ENCODE measurements at regions not wholly inside any gene's neighbourhood (a gene's known extent, or its start where the extent isn't known, plus 50 kb on each side); places are given as distances from the start of the nearest gene placed in this dataset.

DNA sequence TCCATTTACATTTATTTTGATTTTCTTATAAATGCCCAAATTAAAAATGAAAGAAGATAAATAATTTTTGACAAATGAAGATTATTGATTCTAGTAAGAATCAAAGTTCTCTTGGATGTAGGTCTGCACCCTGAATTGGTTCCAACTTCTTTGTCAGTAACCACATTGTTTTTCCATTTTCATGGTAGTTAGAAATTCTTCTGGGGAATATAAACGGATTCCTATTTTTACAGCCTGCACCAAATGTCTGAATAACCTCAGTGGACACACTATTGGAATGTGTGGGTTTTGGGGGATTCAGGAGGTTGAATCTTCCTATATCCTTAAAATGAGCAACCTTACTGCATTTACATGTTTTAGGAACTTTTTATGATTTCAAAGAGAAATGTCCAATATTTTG is 1085.3 kb upstream of the MAP3K7 start:
- Histone ChIP-seq H3K36me3 (replicated peaks; ENCODE audit: low read depth, low read length) (no peaks in the 10 kb centered on the region), H3K9ac (ENCODE audit: low read length) (no peak overlapping the region), H3K9me3 (ENCODE audit: insufficient read depth, low read length) (no peaks in the 10 kb centered on the region), H2AFZ (ENCODE audit: low read depth, low read length) (no peak overlapping the region), H3K79me2 (ENCODE audit: low read length) (no peaks in the 10 kb centered on the region), H3K27me3 (ENCODE audit: low read depth, low read length) (no peaks in the 10 kb centered on the region), H3K4me3 (ENCODE audit: low read length) (no peak overlapping the region), H3K4me2 (ENCODE audit: low read length) (no peak overlapping the region), H3K4me1 (ENCODE audit: low read length) (no peaks in the 10 kb centered on the region), H3K27ac (ENCODE audit: low read length) (no peak overlapping the region), H4K20me1 (ENCODE audit: insufficient read depth, low read length) (no peaks in the 10 kb centered on the region)
- TF ChIP-seq CTCF (IDR thresholded peaks at IDR 0.05; ENCODE audit: low read depth, low read length) = no peak
- TF ChIP-seq EZH2phosphoT487 (IDR thresholded peaks at IDR 0.05; ENCODE audit: low read depth) = no peak

DNA sequence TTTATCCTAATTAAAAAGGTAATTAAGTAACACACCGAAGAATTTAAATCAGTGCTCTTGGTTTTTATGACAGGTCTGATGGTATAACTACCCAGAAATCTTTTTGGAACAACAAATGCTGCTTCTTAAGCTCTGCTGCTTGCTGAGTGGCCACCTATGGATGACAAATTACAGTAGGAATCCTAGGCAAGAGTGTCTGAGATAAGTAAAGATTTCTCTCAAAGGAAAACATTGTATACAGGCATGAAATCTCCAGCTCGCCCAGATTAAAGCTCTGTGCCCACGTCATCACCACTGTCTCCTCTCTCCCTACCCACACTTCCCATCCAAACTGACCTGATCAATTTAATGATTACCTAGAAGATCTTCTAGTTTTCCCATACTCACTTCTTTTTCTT is 1083.0 kb upstream of the MAP3K7 start:
- Histone ChIP-seq H4K20me1 (ENCODE audit: insufficient read depth, low read length) (no peaks in the 10 kb centered on the region), H3K4me1 (ENCODE audit: low read length) (no peaks in the 10 kb centered on the region), H3K27me3 (ENCODE audit: low read depth, low read length) (no peaks in the 10 kb centered on the region), H3K4me2 (ENCODE audit: low read length) (no peak overlapping the region), H3K79me2 (ENCODE audit: low read length) (no peaks in the 10 kb centered on the region), H2AFZ (ENCODE audit: low read depth, low read length) (no peak overlapping the region), H3K27ac (ENCODE audit: low read length) (no peak overlapping the region), H3K4me3 (ENCODE audit: low read length) (no peak overlapping the region), H3K9me3 (ENCODE audit: insufficient read depth, low read length) (no peaks in the 10 kb centered on the region), H3K36me3 (replicated peaks; ENCODE audit: low read depth, low read length) (no peaks in the 10 kb centered on the region), H3K9ac (ENCODE audit: low read length) (no peak overlapping the region)
- no peak for TF ChIP-seq EZH2phosphoT487 (IDR thresholded peaks at IDR 0.05; ENCODE audit: low read depth)
- no peak for TF ChIP-seq CTCF (IDR thresholded peaks at IDR 0.05; ENCODE audit: low read depth, low read length)

DNA sequence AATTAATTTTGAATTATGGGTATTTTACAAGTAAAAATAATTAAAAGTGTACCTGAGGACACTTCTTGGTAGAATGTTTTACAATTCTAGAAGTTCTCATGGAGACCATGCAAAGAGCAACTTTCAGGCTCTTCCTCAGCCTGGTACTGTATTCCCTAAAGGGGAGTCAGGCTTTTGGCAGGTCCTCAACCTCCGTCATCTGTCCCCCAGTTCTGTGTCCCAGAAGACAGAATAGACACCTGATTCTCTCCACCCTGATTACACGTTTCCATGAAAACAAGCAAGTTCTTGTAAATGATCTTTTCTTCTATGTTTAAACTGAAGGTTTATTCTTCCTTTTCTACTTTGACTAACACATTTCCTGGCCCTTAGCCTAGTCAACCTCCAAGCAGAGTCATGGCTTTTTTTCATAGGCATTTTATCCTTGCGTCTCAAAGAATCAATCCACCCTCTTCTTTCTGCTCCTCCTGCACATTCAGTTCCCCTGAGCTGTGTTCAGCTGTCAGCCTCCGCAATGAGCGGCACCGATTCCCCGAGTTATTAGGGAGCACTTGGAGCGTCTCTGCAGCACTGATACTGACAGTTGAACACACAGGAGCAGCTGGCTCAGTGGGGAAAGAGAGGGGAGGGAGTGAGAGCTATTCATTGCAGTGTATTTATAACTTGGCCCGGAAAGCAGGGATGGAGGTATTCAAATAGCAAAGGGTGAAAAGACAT is 1082.4 kb upstream of the MAP3K7 start:
- Histone ChIP-seq H3K36me3 (replicated peaks; ENCODE audit: low read depth, low read length) (no peaks in the 10 kb centered on the region), H3K79me2 (ENCODE audit: low read length) (no peaks in the 10 kb centered on the region), H3K4me2 (ENCODE audit: low read length) (no peak overlapping the region), H3K9me3 (ENCODE audit: insufficient read depth, low read length) (no peaks in the 10 kb centered on the region), H4K20me1 (ENCODE audit: insufficient read depth, low read length) (no peaks in the 10 kb centered on the region), H3K27me3 (ENCODE audit: low read depth, low read length) (no peaks in the 10 kb centered on the region), H3K27ac (ENCODE audit: low read length) (no peak overlapping the region), H2AFZ (ENCODE audit: low read depth, low read length) (no peak overlapping the region), H3K9ac (ENCODE audit: low read length) (no peak overlapping the region), H3K4me3 (ENCODE audit: low read length) (no peak overlapping the region), H3K4me1 (ENCODE audit: low read length) (no peaks in the 10 kb centered on the region)
- no peak for TF ChIP-seq EZH2phosphoT487 (IDR thresholded peaks at IDR 0.05; ENCODE audit: low read depth)

DNA sequence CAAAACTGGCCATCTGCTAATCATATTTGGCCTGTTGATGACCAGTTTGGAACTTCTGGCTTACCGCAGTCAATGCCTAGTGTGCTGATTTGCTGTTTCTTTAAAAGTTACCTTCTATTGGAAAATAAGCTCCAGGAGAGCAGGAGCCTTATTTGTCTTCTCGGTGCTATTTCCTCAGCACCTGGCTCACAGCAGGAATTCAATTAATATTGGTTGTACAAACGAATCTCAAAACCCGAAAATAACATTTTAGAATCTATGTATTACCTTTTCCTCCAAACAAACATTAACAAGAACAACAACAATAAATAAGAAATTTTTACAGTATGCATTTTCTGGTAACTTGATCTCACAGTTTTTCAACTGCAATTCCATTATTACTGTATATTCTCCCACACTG is 1080.7 kb upstream of the MAP3K7 start:
- no peaks in the 10 kb centered on the region for H3K27me3 ChIP-seq (ENCODE audit: low read depth, low read length)
- no peak overlapping the region for H3K4me2 ChIP-seq (ENCODE audit: low read length)
- H3K4me3 ChIP-seq (ENCODE audit: low read length) = no peak overlapping the region
- H2AFZ ChIP-seq (ENCODE audit: low read depth, low read length) = no peak overlapping the region
- no peak overlapping the region for H3K27ac ChIP-seq (ENCODE audit: low read length)
- H3K9me3 ChIP-seq (ENCODE audit: insufficient read depth, low read length) = no peaks in the 10 kb centered on the region
- no peaks in the 10 kb centered on the region for H3K4me1 ChIP-seq (ENCODE audit: low read length)
- TF ChIP-seq EZH2phosphoT487 (IDR thresholded peaks at IDR 0.05; ENCODE audit: low read depth) = no peak
- TF ChIP-seq CTCF (IDR thresholded peaks at IDR 0.05; ENCODE audit: low read depth, low read length) = no peak
- H3K9ac ChIP-seq (ENCODE audit: low read length) = no peak overlapping the region
- H3K79me2 ChIP-seq (ENCODE audit: low read length) = no peaks in the 10 kb centered on the region
- H3K36me3 ChIP-seq (replicated peaks; ENCODE audit: low read depth, low read length) = no peaks in the 10 kb centered on the region
- H4K20me1 ChIP-seq (ENCODE audit: insufficient read depth, low read length) = no peaks in the 10 kb centered on the region

All from OCI-LY3 (cell line).